Fibroblast of pulmonary artery (primary cell): ENCODE measurements at regions not wholly inside any gene's neighbourhood (a gene's known extent, or its start where the extent isn't known, plus 50 kb on each side); places are given as distances from the start of the nearest gene placed in this dataset.

Experiments
- DNase-seq: peaks from one replicate; pipeline ENCODE4 v3.0.0-alpha.2; 2010; ENCODE audit warnings: low read depth
- H3K4me3 ChIP-seq: replicated peaks from 2 replicates; pipeline ENCODE4 v1.5.1; 2011; ENCODE audit warnings: low read depth, mild to moderate bottlenecking, control low read depth, low read length, moderate library complexity
- CTCF ChIP-seq: IDR thresholded peaks from 2 replicates; pipeline ENCODE4 v1.5.1; 2011; ENCODE audit warnings: mild to moderate bottlenecking, control low read depth, low read length, inconsistent platforms; ENCODE audit errors: missing control alignments

GRCh38 chr9:82560036-82560435, 502.9 kb downstream of the RASEF start:
- no peak overlapping the region for H3K4me3 ChIP-seq
- TF ChIP-seq CTCF, result no peak
- no peak for DNase-seq

- DNase-seq, result no peak
- no peak for TF ChIP-seq CTCF
Measured at GRCh38 chr9:82560457-82560904, 502.5 kb downstream of the RASEF start.

GRCh38 chr9:82563094-82563493, 499.8 kb downstream of the RASEF start:
- H3K4me3 ChIP-seq, result no peak overlapping the region
- DNase-seq, result no peak
- TF ChIP-seq CTCF, result no peak

More at GRCh38 chr9:82560457-82560904, 502.5 kb downstream of the RASEF start:
- H3K4me3 ChIP-seq, result no peak overlapping the region

- TF ChIP-seq CTCF, result no peak
- H3K4me3 ChIP-seq, result no peak overlapping the region
- DNase-seq, result no peak
Measured at GRCh38 chr9:82563841-82564240, 499.1 kb downstream of the RASEF start.

GRCh38 chr9:82565188-82565969, 497.6 kb downstream of the RASEF start:
- H3K4me3 ChIP-seq, result no peak overlapping the region
- DNase-seq, result no peak
- no peak for TF ChIP-seq CTCF

- TF ChIP-seq CTCF, result no peak
- DNase-seq, result no peak
Measured at GRCh38 chr9:82567953-82568352, 495.0 kb downstream of the RASEF start.

GRCh38 chr9:82570226-82570625, 492.7 kb downstream of the RASEF start:
- TF ChIP-seq CTCF, result no peak
- no peak overlapping the region for H3K4me3 ChIP-seq
- no peak for DNase-seq

More at GRCh38 chr9:82567953-82568352, 495.0 kb downstream of the RASEF start:
- H3K4me3 ChIP-seq, result no peak overlapping the region
